ENCODE measurements at regions not wholly inside any gene's neighbourhood (a gene's known extent, or its start where the extent isn't known, plus 50 kb on each side); places are given as distances from the start of the nearest gene placed in this dataset.

DNA sequence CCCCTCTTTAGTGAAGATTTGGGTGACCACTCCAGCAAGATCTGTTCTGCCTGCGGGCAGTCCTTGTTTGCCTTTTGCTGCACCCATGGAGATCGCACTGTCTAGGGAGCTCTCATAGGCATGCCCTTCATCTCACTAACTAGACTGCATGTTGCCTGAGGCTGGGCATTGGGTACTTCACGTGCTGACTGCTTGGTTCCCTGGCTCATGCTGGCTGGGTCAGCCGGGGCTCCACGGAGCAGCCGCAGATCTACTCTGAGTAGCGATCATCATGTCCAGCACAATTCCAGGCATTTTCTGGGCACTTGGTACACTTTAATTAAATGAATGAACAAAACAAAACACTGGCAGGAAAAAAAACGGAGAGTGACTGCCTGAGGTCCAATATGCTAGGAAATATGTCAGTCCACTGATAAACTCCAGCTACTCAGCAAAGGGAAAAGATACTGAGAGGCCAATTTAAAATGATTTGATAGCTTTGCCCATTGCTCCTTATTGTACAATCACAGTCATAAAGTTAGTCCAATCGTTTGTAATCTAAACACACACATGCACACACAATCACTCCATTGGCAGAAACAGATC is 220.3 kb downstream of the C1D start:
- DNase-seq = no peak

DNA sequence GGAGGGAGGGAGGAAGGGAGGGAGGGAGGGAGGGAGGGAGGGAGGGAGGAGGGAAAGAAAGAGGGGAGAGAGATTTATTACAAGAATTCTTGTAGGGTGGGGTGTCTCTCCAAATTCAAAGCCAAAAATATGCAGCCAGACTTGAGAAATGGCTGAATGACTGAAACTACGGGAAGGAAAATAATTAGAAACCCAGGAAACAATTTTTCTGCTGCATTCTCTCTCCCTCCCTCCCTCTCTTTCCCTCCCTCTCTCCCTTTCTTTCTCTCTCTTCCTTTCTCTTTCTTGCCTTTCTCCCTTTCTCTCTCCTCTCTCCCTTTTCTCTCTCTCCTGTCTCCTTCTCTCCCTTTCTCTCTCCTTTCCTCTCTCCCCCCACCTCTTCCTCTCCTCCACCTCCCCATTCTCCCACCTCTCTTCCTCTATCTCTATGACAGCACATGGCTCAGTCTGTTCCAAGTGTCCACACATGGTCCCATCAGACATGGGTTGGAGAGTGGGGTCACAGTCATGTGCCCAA is 218.7 kb downstream of the C1D start:
- DNase-seq = no peak

DNA sequence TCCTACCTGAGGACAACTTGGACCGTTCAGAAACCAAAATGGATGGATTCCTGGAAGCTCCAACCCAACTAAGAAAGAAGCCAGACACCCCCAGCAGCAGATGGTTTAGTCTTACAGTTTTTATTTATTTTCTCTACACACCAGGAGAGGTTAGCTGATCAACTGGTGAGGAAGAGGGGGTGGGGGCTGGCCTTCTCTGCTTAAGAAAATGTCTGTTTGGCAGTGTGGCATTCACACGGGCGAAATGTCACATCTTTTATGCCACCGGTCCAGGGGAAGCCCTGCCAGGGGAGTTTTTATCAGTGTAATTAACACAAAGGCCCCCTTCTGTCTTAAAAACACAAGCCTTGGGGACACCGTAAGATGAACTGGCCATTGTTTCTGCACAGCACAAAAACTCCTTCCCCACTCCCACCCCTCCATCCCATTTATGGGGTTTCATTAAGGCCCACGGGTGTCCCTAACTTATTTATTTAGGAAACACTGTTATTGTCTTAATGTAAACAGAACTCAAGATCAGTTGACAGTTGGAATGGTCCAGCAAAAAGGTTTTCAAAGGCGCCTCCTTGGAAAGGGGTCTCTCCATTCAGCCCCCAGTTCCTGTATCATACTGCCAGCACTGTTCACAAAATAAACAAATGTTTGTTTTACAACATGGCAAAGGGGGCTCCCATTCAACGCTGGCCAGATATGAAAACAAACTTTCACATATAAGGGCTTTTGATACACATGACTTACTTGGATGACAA is 217.0 kb downstream of the C1D start:
- DNase-seq = no peak

DNA sequence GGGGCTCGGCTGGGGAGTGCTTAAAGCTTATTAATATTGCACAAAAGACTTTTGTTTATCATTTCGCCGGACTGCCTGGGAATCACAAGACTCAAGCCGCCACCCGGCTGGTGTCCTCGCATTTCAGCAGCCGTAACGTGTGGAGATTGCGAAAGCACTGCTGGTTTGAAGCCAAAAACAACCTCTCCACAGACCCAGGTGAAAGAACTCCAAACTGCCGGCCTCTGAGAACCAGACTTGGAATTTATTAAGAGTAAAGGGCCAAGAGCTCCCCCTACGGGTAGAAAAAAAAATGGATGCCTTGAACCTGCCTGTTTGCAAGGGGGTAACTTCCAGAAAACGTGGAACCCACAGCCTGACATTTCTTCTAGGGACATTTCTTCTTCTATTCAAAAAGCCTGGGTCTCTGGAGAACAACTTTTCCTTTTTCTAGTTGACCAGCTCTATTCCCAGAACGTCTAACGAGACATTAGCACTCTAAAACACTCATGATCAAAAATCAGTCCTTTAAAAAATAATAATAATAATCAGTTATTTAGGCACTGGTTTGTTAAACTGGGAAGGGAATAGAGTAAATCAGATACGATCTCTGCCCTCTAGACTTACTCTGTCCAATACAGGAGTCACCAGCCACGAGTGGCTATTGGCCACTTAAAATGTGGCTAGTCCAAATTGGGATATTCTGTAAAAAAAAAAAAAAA is 216.3 kb downstream of the C1D start:
- DNase-seq = peak in 1 of 6 experiments; percentile 10

DNA sequence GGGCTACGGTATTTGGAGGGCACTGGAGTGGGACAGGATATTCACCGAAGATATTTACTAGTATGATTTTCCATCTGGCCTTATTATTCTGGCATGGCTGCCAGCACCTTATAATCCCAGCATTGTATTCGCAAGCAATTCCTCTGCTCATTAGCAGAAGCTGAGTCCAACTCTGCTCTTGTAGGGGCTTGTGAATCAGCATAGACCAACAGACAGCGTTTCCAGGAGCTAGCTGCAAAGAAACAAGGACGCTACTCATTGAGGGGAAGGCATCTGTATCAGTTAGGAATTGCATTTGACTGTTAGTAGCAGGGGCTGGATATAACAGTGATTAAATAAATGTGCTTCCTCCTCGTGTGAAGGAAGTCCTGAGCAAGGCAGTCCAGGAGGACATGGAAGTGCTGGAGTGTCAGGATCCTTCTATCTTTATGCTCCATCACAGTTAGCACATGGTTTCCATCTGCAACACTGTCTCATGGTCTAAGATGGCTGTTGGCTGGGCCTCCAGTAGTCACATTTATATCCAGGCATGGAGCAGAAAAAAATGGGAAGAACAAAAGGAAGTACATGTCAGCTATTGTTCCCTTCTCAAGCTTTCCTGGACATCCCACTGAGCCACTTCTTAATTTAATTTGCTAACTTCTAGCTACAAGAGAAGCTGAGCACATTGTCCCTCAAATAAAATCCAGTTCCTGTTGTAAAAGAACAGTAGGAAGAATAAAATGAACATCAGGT is 214.1 kb downstream of the C1D start:
- no peak for DNase-seq

DNA sequence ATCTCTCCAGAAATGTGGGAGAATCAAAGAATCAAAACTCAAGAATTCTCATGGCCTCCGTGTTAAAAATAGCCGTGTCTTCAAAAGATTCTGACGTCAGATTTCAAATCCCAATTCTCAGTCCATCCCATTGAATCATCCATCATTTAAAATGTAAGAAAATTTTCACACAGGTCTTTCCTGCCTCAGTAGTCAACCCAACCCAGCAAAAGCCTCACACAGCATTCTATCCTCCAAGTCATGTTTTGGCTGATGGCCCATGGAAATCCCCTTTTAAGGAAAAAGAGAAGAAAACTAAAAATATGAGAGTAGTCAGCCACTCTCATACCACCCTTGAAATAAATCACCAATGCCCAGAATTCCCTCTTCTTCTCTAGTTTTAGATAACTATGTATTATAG is 211.8 kb downstream of the C1D start:
- DNase-seq = no peak

DNA sequence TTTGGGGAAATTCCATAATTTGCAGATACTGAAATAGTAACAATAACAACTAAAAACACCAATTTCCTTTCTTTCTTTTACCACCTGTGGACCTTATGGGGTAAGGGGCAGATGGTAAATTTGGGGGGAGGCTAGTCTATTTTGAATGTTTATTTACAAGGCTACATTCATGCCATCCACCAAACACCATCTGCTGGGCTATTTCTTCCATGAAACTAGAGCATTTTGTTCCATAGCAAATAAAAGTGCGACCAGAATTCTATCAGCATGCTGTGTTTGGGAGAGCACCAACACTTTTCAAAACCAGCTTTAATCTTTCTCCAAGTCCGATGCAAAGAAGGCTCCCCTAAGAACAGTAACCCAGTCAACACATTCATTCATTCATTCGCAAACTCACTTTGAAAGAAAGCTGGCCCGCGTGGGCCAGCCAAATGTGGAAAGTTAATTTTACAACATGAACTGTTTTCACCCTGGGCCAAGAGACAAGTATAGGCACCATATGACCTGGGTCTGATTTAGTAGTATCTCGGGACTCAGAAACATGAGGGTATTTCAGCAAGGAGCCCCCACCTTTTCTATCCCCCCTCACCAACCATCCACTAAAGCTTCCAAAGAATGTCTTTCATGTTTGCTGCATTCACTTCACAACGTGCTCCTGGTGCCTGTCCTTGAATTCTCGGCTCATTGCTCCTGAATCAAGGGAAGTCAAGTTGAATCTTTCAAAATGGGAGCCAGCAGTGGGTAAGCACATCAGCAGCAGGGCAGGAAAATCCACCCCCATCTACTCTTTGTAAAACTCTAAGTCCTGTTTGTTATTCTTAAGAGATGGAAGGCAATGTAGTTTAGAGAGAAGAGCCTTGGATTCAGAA is 210.6 kb downstream of the C1D start:
- no peak for DNase-seq

DNA sequence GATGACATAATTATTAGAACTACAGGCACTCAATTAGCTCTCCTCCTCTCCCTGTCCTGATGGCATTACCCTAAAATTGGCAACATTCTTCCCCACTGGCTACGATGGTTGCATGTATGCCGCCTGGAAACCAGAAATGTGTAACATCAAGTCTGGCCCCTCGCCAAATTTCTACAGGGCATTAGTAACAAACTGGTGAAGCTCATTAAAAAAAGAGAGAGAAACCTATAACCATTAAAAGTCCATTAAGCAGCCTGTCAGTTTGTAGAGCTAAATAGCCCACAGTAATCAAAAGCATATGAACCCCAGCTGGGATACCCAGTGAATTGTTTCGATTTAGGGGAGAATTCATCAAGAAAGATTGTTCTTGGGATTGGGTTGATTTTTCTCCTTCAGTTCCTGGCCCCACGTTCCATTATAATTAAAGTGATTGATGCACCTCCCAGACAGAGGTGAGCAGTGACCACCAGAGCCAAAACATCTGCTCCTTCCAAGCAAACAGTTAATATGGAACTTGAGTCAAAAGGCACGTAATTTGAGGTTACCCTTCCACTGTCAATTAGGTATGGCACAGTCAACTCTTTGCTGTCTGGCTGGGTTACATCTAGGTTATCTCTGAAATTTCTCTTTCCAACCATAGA is 208.6 kb downstream of the C1D start:
- DNase-seq = no peak

DNA sequence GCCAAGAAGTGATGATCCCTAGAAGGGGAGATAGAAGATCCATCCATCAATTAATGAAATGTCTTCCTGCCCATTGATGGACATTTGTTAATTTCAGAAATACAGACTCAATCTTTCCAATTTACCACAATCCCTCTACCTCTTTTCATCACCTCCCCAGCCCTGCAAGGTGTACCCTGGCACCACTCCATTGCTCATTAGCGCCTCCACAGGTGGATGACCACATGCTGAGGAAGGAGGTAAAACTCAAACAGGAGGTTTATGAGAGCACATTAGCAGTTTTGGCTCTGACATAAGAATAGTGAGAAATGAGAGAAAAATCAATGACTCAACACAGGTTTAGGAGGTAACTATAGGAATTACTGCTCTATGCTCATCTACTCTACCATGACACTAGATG is 208.0 kb downstream of the C1D start:
- no peak for DNase-seq

DNA sequence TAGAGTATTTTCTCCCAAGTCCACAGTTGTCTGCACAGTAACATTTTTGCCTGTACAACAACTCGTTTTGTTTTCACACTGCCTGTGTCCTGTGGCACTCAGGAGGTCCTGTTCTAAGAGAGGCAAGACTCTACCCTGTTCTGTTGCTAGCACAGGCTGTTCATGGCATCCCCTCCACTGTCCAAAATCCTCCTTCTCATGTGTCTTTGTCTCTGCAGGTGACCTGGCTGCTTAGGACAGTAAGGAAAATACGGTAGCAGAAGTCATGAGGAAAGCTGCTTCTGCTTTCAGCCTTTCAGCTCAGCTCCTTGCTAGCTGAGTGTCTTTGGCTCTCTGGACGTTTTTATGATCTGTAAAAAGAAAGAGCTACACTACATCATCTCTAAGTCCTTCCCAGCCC is 205.9 kb downstream of the C1D start:
- DNase-seq = no peak

DNA sequence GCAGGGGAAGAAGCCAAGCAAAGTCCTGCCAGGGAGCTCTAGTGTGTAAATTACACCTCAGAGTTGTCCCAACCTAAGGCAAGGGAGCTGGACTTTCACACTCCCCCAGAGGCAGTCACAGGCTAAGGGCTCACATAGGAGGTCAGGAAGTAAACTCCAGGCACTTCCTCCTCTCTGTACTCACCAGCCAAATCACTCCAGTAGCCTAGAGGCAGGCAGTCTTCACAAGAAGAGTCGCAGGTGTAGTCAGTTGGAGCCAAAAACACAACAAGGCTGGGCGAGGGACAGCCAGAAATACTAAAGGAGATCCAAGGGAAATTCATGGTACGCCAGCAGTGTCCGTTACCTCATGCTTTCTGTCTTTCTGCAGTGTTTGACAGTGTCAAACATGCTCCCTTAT is 205.0 kb downstream of the C1D start:
- DNase-seq = no peak

DNA sequence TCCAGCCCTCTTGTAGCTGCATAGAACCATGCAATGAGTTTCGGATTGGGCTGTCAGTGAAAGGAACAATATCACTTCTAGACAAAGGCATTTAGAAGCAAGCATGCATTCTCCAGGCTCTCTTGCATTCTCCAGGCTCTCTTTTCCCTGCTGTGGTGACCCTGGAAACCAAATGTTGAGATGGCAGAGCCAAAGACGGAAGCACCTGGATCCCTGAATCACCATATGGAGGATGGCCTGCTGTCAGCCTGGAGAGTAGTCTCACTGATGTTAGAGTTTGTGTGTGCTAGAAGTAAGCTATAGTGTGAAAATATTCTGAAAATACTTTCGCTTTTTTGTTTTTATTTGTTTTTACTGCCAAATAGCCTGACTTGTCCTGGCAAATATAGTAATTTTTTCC is 203.9 kb downstream of the C1D start:
- no peak for DNase-seq

DNA sequence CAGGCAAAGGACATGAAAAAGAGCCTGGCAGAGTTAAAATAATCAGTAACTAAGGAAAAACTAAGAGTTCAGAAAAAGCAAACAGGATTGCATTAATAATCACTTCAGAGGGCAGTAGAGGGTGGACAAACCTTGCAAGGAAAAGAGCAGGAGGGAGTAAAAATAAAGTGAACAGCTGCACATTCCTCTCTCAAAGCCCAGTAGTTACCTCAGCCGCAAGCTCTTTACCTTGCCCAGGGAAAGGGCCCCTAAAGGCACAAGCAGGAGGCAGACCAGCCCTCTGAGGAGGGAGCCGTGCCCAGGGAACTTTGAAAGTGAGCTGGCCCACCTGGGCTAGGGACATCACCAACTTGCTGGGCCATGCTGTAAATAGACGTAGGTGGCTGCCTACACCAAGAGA is 196.9 kb downstream of the C1D start:
- DNase-seq = no peak

DNA sequence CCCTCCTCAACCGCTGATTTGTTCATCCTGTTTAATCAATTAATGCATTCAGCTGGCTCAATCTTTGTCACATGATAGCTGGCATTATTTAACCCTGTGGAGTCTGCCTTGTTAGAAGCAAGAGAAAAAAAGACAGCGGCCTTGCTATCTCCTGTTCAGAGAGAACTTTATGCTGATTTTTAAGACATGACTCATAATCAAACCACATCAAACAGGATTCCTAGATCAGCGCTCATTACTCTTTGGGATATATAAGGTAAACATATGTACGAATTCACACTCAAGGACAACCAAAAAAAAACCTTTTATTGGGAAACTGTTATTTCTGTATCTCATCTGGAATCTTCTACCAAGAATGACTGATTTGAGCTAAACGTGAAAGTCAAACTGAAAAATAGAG is 195.1 kb downstream of the C1D start:
- DNase-seq = no peak

DNA sequence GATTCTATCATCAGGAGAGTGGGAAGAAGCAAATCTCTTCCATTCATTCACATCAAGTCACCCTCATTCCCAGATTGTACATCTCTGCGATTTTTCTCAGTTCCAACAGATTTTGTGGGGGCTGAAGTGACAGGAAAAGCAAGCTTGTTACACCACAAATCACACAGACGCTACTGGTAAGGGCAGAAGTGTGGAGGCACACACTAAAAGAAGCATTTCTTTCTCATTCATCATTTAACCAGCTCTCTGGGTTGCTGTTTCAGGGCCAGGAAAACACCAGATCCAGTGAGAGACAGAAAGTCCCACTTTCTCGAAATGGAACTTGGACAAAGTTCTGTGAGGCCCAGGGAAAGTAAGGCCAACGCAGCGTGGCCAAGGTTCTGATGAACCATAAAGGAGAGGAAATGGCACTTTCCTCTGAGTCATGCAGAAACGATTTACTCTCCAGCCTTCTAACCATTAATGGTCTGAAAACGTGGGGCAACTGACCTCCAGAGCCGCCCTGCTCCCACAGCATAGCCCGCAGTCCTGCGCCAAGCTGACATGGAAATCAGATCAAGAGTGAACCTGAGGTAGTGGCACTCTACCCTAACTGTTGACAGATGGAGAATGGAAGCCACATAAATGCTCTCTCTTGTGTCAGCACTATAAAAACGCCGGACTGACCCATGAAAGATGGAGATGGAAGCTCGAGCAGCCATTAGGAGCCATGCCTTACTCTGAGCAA is 191.0 kb downstream of the C1D start:
- DNase-seq = no peak

DNA sequence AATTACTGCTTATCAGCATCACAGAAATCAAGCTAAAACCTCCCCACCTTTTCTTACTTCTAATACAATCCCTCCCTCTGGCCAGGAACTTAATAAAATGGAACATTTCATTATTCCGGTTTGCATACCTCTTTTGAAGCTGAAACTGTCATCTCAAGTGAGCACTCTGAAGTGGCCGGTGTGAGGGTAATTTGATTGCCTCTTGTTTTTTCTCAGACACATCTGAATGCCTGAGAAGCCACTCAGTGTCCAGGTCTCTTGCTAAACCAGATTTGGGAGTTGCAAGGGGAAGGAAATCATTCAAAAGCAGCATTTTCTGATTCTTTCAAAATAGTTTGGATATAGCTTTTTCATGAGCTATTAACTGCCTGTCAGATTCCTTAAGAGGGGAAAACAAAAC is 190.3 kb downstream of the C1D start:
- no peak for DNase-seq

DNA sequence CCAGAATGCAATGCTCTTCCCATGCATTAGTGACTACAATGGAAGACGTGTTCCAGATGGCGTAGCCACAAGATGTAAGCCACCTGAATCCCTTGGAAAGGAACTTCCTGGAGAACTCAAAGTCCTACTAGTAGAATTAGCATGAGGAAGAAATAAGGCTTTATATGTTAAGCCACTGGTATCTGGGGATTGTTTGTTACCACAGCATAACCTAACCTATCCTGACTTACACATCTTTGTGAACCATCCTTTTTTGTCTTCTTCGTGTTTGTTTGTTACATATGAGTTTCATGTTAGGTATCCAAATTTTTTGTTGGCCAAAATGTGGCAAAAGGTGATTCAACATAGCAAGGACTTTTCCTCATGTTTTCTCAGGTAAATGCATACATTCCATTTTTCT is 188.9 kb downstream of the C1D start:
- no peak for DNase-seq

DNA sequence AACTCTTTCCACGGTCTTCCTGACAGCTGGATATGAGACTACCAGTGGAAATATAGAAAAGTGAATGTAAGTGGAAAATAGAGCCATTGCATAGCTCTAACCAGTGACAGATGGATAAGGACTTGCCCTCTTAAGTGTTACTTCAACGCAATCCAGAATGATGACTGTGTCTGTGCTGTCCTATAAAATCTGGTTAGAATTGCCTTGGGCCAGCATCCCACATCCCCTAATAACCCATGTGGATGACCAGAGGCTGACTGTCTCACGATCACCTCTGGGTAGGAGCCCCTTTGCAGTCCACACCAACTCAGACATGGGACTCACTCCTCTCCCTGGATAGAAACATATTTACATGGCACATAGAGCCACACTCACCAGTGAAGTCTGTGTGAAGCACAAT is 186.6 kb downstream of the C1D start:
- no peak for DNase-seq

DNA sequence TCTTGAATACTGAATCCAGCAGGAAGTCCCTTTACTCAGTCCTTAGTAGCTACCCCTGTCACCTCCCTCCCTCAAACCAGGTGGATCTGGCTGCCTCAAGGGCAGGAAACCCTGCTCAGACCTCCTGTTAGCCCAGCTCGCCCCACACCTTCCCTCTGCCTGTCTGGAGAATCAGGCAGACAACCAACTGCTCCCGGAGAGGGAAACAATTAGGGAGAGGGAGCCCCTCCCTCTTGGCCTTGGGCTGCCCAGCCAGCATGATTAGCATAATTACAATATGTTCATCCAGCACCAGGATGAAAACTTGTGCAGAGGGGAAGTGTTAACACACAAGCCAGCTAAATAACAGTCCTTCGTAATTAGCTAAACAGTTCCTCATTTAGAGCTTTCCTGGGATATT is 185.5 kb downstream of the C1D start:
- no peak for DNase-seq

DNA sequence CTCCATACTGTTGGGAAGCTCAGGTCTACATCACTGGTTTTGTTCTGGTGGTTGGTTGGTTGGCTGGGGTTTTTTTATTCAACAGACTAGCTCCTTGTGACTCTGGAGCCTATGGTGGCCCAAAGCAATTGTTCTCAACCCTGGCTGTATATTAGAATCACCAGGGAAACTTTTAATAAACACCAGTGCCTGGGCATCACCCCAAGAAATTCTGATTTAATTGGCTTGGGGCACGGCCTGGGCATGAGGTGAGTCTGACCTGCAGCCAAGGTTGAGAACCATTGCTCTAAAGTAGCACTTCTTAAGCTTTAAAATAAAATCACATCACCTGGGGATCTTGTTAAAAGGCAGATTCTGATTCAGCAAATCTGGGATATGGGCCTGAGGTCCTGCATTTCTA is 184.1 kb downstream of the C1D start:
- DNase-seq = no peak

DNA sequence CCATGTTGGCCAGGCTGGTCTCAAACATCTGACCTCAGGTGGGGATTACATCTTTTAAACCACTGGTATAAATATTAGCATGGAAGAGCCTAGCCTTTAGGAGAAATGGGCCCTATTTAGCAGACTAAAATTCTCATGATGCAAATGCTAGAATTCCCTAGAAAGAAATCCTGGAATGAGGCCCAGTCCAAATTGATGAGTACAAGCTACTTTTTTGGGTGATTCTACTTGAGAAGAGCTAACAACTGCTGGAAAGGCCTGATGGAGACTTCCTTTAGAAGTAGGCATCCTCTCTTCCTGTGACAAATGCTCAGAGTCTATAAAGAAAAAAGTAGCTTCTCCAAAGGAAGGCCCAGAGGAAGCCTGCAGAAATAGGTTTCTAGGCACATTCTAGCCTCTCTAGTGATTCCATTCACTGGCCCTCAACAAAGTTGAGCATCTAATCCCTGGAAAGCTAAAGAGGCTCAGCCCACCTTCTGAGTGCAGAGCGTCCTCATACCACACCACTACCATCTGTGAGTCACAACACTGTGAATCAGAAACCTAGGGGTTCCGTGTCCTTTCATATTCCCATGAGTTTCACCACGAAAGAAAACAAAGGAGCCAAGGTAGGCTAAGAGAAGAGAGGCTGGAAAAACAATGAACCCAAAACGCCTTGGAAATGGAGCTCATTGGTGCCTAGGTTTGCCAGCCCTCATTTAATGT is 183.1 kb downstream of the C1D start:
- no peak for DNase-seq

Data from stimulated activated naive CD4-positive, alpha-beta T cell (primary cell).